HG03432 (cell line): ENCODE measurements at regions not wholly inside any gene's neighbourhood (a gene's known extent, or its start where the extent isn't known, plus 50 kb on each side); places are given as distances from the start of the nearest gene placed in this dataset.

Source experiments
- ATAC-seq: cut with Tn5 transposase; IDR thresholded peaks from one replicate; pipeline ENCODE4 v1.9.1; 2021; ENCODE audit warnings: mild to moderate bottlenecking, moderate library complexity; ENCODE audit not compliant: unreplicated experiment

DNA sequence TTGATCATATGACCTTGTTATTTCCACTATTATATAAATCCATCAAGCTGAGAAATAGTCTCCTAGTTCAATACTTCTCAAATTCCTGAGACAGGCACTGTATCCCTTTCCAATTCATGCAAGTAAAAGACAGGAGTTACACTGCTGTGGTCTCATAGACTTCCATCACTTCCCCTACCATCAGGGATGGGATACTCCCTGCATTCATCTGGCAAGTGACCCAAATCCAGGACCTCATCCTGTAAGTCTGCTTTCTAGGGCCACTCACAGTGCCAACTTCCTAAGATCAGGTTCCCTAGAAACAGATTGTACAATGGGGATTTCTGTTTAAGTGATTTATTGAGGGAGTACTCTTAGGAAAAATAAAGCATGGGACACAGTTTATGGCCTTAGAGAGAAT lies 424.0 kb upstream of the CDH7 start:
- ATAC-seq, result no peak

DNA sequence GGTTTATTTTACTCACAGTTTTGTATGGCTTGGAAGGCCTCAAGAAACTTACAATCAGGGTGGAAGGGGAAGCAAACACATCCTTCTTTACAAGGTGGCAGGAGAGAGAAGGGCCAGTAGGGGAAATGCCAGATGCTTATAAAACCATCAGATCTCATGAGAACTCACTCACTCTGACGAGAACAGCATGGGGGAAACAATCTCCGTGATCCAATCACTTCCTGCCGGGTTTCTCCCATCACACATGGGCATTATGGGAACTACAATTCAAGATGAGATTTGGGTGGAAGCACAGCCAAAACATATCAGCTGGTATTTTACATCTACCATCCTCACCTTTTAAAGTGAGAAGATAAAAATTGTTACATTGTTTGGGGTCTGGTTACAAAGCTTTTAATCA lies 427.9 kb upstream of the CDH7 start:
- no peak for ATAC-seq

DNA sequence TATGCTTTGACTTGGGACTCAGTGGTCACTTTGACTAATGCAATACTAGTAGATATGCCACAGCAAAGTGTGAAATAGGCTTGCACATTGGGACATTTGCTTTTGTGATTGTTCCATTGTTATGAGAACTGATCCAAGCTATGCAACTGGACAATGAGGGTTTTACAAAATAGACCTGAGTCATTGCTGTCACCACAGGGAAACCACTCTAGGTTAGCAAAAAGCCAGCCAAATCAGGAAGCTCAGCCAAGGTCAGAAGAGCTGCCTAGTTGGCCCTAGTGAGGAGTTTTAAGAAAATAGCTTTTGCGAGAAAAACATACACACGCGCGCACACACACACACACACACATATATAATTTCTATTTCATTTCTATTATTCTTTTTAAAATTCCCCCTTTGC lies 452.4 kb upstream of the CDH7 start:
- ATAC-seq, result no peak

DNA sequence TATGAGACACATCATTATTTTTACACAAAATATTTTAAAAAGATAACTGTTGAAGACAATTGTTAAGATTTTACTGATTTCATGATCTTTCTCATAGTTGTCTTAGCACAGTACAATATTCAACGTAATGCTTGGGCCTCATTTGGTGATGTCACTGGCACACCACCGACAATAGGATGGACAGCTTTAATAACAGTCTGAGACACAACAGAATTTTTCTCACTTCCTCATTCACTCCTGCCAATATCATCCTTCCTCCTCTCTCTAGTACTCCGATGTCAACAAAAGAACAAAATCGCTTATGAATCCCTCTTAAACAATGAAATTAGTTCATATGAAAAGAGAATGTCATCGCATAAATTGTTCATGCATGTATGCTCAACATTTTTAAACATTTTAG lies 461.9 kb upstream of the CDH7 start:
- ATAC-seq, result no peak

DNA sequence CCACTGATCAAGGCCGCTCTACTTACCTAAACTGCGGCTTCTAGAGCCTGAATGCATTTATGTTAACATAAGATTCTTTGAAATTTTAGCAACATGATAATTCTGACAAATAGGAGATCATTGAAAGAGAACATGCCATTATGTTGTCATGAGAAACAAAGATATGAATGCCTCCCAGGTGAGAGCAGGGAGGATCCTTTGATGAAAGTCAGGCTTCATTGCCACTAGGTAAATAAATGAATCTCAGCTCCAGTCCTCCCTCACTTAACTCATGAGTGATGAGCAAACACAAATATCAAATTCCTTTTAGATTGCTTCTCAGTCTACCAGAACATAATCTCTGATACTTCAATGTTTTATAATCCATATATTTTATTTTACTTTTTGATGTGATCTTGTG lies 463.2 kb upstream of the CDH7 start:
- ATAC-seq, result no peak

DNA sequence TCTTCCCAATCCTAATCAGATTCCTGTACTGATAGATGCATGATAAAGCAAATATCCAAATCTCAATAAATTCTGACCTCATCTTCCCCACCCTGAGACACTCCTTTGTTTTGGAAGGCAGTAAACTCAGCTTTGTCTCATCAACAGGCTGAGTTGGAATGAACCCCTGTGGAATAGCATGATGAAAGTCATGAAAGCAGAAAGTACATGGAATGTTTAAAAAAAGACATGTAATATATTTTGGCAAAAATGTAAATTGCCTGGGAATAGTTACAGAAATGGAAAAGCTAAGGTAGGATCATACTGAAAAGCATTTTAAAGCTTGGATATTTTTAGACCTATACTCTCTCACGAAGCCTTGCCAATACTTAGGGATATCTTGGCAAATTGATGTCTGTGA lies 468.7 kb upstream of the CDH7 start:
- ATAC-seq, result no peak

DNA sequence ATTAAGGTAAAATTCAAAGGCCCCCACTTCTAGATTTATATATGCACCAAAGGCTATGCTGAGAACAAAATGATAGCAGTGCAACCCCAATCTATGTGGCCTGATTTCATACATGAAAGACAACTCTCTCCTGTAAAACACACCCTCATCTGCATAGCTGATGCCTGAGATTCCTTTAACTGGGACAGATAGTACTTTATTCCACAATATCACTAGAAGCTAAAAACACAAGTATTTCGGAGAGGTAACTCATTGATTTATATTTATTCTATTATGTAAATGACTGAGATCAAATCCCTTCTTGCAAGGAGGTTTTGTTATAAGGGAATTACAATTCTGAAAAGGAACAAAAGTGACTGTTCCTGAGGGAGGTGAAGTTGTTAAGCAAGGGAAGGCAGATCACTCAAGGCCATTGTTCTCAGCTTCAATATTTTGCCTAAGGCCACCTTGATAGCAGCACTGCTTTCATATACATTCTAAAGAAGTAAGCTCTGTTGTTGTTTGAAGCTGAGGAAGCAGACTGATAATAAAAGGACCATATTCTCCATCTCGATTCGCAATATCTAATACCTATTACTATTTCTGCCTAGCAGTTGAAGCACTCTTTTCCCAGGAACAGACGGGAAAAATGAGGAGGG lies 471.0 kb upstream of the CDH7 start:
- ATAC-seq, result no peak

DNA sequence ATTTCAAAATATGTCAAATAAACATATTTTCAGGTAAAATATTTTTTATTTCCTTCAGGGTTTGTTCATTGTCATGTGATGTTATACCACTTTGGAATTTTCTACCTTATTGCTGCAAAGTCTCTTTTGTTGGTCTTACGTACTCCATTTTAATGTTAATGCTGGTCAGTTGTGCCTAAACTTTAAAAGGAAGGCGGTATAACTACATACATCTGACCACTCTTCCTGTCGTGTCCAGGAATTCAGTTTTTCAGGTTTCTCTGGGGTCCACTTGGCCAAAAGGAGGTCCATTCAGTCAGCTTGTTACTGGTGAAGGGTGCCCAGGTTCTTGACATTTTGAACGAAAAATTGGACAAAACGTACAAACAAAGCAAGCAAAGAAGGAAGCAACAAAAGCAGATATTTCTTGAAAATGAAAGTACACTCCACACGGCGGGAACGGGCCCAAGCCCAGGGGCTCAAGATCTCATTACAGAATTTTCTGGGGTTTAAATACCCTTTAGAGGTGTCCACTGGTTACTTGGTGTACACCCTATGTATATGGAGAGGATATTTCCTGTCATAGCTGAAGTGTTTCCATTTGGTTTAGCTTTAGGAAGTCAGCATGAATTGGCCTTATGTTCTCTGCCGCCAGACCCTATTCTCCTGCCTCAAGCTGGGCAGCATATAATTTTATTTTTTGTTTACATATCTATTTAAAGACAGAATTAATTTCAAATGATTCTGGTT lies 471.7 kb upstream of the CDH7 start:
- ATAC-seq, result no peak

DNA sequence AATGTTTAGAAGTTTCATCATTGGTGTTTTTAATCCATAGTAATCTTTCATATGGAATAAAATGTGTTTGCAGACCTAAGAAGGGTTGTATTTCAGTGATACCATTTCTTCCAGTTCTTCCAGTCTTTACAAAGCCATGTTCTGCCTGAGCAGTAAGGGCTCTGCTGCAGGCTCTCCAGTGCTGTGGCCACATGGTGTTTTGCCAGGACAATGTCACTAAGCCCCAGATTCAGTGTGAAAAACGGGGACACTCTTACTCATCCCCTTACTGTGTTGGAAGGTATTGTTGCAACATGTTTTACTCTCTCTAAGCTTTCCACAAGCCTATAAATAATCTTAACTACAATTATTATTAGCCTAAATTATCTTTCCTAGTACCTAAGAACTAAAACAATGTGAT lies 481.4 kb upstream of the CDH7 start:
- no peak for ATAC-seq

DNA sequence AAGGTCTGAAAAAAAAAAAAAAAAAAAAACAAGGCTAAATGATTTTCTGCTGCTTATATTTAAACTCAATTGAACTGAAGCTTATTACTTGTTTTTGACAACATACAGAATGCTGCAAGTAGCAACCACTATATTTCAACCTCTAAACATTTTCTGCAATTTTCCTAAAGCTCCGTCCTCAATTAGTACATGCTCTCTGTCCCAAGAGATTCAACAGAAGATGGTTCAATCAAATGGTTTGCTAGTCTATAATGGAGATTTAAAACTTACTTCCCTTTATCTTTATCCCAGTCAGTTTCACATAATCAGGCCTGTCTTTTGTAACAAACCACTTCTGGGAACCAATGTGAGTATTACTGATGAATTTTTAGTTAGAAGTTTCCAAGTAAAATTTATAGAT lies 485.1 kb upstream of the CDH7 start:
- ATAC-seq, result no peak

DNA sequence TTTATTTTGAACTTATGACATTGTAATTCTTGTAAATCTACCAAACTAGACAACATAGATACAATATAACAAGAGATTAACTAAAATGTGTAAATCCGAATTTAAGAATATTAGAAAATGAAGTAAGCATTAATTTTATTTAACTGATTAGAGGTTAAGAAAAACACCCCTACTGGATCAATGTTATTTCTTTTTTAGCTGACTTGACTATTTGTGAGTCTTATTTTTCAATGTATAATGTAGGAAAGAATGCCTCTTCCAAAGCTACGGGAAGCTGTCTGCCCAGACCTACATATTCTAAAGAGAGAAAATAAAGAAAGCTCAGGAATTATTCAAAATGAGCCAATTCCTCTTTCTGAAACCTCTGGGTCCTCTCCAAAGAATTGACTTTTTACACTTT lies 490.8 kb upstream of the CDH7 start:
- no peak for ATAC-seq

DNA sequence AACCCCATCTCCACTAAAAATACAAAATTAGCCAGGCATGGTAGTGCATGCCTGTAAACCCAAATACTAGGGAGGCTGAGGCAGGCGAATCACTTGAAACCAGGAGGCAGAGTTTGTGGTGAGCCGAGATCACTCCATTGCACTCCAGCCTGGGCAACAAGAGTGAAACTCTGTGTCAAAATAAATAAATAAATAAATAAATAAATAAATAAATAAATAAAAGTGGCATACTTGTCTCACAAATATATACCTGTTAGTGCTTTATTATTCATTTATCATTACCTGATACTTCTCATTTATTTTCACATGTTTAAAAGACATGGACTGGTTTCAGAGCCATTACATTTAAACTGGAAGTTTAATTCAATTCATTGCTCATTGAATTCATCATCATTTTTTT lies 491.4 kb upstream of the CDH7 start:
- ATAC-seq, result no peak

DNA sequence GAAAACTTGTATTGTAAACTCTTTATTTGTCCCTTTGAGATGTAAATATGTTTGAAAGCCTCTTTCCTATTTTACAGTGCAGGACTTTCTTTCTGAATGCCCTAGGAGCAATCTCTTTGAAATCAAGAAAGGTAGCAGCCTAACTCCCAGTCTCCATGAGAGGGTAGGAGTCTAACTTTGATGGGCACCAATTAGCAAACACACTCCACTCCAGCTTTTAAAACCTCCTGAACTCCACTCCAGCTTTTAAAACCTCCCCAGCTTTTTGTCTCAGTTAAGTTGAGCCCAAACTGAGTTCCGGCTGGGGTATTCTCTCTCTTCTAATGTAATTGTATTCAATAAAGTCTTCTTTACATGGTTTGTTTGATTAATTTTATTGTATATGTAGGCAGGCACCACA lies 493.7 kb upstream of the CDH7 start:
- ATAC-seq, result no peak

DNA sequence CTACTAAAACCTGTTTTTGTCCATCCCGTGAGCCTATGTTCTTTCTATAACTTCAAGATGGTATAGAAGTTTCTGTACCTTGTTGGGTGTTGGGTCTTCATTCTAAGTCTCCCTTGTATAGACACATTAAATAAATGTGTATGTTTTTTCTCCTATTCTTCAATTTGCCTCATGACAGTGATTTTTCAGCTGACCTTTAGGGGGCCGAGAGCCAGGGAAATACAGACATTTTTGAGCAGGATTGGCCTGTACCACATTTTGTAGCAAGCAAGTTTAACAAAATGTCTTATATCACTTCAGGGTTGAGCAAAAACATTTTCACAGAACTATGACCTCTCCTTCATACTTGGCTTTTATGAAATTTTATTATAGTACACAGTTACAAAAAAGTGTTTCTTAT lies 495.4 kb upstream of the CDH7 start:
- ATAC-seq, result no peak

DNA sequence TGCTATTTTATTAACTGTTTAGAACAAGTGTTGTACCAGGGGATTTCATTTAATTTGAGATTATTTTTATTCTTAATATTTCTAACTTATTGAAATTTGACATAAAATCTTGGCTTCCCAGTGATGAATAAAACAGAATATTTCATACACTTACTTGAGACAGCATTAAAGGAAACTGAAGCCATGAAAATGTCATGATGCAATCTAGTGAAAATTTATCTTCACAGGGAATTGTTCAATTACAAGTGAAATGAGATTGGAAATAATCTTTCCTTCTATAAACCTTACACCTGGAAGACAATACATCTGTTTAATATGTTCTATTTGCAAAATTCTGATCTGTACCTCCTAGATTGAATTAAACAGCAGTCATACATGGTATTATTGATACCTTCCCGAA lies 511.0 kb upstream of the CDH7 start:
- ATAC-seq, result no peak

DNA sequence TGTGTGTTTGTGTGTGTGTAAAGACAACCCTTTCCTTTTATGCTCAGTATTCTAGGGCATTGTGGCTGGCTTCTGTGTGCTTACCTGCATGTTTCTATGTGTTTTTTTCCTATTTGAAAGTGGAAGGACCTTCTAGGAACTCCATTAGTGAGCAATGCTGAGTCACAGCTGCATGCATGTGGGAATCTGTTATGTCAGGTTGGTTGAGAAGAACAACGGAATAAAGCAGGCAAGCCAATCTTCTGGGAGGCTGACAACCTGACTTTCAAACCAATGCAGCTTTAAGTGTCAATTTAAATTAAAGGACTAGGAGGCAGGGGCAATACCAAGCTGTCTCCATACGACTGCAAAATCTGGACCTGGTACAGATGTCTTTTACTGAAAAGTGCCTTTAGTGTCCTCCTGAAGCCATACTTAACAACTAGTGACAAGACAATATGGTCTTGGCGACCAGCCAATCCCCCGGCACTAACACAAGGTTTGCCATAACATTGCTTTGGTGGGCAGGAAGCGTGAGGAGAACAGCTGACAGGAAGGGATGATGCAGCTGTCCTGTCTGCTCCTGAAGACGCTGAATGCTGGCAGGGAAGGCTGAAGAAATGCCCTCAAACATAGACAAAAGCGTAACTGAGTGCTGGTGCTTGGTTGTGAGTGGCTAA lies 514.7 kb upstream of the CDH7 start:
- no peak for ATAC-seq

DNA sequence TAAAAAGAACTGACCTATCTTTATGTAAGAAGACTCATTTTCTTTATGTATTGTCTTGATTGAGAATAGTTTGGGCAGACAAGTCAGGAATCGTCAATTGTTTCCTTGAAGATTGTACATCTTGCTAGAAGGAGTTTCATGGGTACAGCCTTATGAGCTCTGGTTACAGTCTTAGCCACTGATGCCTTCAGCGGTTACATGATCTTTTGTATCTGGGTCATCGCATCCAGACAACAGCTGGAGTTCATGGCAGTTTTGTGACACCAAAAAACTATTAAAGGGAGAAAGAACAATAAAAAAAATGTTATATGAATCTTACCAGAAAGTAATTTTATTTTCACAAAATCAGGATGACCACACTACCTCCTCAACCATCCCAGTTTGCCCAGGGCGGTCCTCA lies 520.5 kb upstream of the CDH7 start:
- no peak for ATAC-seq

DNA sequence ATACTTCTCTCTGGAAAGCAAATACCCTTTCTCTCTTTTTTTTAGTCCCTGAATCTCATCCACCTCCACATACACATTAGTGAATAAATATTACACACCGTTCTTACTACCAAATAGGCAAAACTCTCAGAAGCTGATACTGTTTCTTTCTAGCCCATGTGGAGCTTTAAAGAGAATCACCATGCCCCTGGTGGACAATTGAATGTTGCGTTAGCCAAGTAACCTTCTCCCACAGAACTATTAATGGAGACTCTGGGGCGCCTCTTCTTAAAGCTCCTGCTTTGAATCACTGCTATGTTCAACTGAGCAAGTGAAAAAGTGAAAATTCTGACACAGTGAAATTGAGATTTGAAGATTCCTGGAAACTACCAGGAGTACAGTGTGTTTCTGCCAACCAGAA lies 522.8 kb upstream of the CDH7 start:
- no peak for ATAC-seq

DNA sequence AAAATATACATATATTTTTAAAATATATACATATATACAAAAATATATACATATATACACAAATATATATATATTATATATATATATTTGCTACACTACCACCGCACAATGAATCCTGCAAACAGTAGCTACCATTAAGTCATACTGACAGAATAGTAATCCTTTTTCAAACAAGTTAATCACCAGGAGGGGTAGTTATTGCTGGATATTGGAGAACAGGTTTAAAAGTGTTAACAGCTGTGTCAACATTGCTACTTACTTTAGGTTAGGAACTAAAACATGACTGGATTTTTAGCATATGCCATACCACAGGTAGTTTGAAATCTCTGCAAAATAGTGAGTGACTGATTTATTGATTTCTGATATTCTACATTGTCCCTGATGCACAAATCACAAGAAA lies 529.1 kb upstream of the CDH7 start:
- no peak for ATAC-seq

DNA sequence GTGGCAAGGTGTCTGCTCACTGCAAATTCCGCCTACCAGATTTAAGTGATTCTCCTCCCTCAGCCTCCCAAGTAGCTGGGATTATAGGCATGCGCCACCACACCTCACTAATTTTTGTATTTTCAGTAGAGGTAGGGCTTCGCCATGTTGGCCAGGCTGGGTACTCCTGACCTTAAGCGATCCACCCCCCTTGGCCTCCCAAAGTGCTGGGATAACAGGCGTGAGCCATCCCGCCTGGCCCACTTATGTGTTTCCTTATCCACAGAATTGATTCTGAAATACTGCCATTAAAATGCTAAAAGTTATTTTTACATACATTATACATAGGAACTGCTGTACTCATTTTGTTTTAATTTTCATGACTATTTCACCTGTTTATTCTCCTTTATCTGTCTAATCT lies 529.7 kb upstream of the CDH7 start:
- no peak for ATAC-seq

DNA sequence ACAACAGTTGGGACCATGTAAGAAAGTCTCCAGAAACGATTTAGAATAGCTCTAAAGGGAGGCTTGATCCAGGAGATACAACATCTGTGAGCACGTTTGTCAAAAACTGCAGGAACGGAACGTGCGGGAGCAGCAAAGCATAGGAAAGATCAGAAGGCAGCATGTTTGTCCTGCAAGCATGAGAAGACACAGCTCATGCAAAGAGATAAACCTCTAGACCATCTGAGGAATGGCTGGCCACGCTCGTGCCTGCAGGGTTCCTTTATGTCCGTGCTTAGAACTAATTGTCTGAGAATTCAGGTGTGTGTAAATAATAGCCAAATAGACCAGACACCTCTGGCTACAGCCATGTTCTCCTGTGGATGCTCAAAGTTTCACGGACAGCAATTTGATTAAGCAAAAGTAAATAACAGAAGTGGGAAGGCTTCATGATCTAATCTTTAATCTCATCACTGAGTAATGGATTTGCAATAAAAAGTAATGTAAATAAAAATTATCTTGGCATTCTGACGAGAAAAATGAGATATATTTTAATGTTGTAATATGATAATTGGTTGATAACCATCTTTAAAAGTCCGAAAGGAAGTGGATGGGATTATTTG lies 534.8 kb upstream of the CDH7 start:
- no peak for ATAC-seq

DNA sequence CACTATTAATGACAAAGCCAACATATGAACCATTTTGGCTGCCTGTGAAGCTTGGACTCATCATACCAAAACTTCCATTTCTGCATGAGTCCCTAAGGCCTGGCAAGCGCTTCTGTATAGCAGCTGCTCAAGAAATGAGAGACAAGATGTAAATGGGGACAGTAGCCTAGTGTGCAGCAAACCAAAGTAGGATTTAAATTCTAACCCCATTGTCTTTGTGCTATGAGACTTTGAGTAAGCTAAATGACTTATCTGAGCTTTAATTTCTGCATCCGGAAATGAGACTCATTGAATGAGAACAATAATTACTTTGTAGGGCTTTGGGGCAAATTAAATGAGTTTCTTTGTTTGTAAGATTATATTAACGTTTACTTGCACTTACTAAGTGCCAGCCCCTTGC lies 536.4 kb upstream of the CDH7 start:
- no peak for ATAC-seq
